WTC11 (cell line): ENCODE measurements at regions not wholly inside any gene's neighbourhood (a gene's known extent, or its start where the extent isn't known, plus 50 kb on each side); places are given as distances from the start of the nearest gene placed in this dataset.
"Not testable (repeated sequence)": the region's sequence is repeated elsewhere in the genome, so short reads cannot be mapped to it uniquely, and the experiment has no call there.

ENCODE experiments used
- ATAC-seq: fragments of 200-7000 bp; cut with Tn5 transposase; 2 replicates; pipeline ENCODE4 v1.10.0; 2021; ENCODE audit warnings: mild to moderate bottlenecking, moderate library complexity
- CTCF ChIA-PET: fragments of 300-600 bp; sonication (Branson Sonifier 250); formaldehyde crosslinking; loops from one replicate; lab custom pipeline; 2021; ENCODE audit warnings: antibody characterized with exemption; lab: Charles Lee
- POLR2A ChIA-PET: fragments of 350-600 bp; sonication (Branson Sonifier 250); formaldehyde crosslinking; loops from one replicate; lab custom pipeline; 2021; ENCODE audit warnings: antibody characterized with exemption; lab: Charles Lee
- DNase-seq: peaks from one replicate; pipeline ENCODE4 v3.0.0; 2021; ENCODE audit warnings: low spot score
- H3K27ac Mint-ChIP-seq: 2 replicates; pipeline ENCODE4 v1.8.0; 2021; ENCODE audit warnings: mixed read lengths
- H3K27me3 Mint-ChIP-seq: 2 replicates; pipeline ENCODE4 v1.8.0; 2021; ENCODE audit warnings: low read depth, mild to moderate bottlenecking, moderate library complexity, mixed read lengths
- H3K36me3 Mint-ChIP-seq: 2 replicates; pipeline ENCODE4 v1.8.0; 2021; ENCODE audit warnings: mixed read lengths
- H3K4me1 Mint-ChIP-seq: 2 replicates; pipeline ENCODE4 v1.8.0; 2022; ENCODE audit warnings: mixed read lengths
- H3K4me3 Mint-ChIP-seq: 2 replicates; pipeline ENCODE4 v1.8.0; 2021; ENCODE audit warnings: mild to moderate bottlenecking, moderate library complexity, mixed read lengths
- H3K9me3 Mint-ChIP-seq: 2 replicates; pipeline ENCODE4 v1.8.0; 2021; ENCODE audit warnings: mixed read lengths
- CTCF ChIP-seq: fragments of 200-600 bp; IDR thresholded peaks from 2 replicates; pipeline ENCODE4 v1.8.0; 2022; ENCODE audit warnings: antibody characterized with exemption
- ELF4 ChIP-seq: sonication (generic); formaldehyde crosslinking; IDR thresholded peaks from 2 replicates; pipeline ENCODE4 v1.8.1; 2022; ENCODE audit warnings: low read depth, mild to moderate bottlenecking, moderate library complexity, missing genetic modification reagents
- EMX1 ChIP-seq: fragments of 250-450 bp; sonication (Bioruptor Pico); IDR thresholded peaks from 2 replicates; pipeline ENCODE4 v1.8.0; 2021; ENCODE audit warnings: mild to moderate bottlenecking
- ESRRA ChIP-seq: sonication (generic); formaldehyde crosslinking; IDR thresholded peaks from 2 replicates; pipeline ENCODE4 v1.8.1; 2022; ENCODE audit warnings: mild to moderate bottlenecking, missing genetic modification reagents, borderline replicate concordance
- KAT7 ChIP-seq: sonication (generic); formaldehyde crosslinking; IDR thresholded peaks from 2 replicates; pipeline ENCODE4 v1.8.1; 2023; ENCODE audit warnings: missing genetic modification reagents, mild to moderate bottlenecking, borderline replicate concordance
- MAX ChIP-seq: sonication (generic); formaldehyde crosslinking; IDR thresholded peaks from 2 replicates; pipeline ENCODE4 v1.8.0; 2022; ENCODE audit warnings: mild to moderate bottlenecking, missing genetic modification reagents
- MYBL2 ChIP-seq: sonication (generic); formaldehyde crosslinking; IDR thresholded peaks from 2 replicates; pipeline ENCODE4 v1.8.1; 2023; ENCODE audit warnings: mild to moderate bottlenecking, moderate library complexity, missing genetic modification reagents
- NFYB ChIP-seq: sonication (generic); formaldehyde crosslinking; conservative IDR thresholded peaks from 2 replicates; pipeline ENCODE4 v1.8.0; 2022; ENCODE audit warnings: low read depth, missing genetic modification reagents
- NR1H2 ChIP-seq: sonication (generic); formaldehyde crosslinking; IDR thresholded peaks from 2 replicates; pipeline ENCODE4 v1.9.0; 2021; ENCODE audit warnings: mild to moderate bottlenecking, moderate library complexity, missing genetic modification reagents
- PRDM15 ChIP-seq: sonication (generic); formaldehyde crosslinking; IDR thresholded peaks from 2 replicates; pipeline ENCODE4 v1.8.0; 2022; ENCODE audit warnings: missing genetic modification reagents
- RORB ChIP-seq: fragments of 250-450 bp; sonication (Bioruptor Pico); IDR thresholded peaks from 2 replicates; pipeline ENCODE4 v1.9.0; 2021; ENCODE audit warnings: mild to moderate bottlenecking
- ZNF121 ChIP-seq: sonication (generic); formaldehyde crosslinking; IDR thresholded peaks from 2 replicates; pipeline ENCODE4 v1.8.0; 2023; ENCODE audit warnings: missing genetic modification reagents
- ZNF219 ChIP-seq: sonication (generic); formaldehyde crosslinking; IDR thresholded peaks from 2 replicates; pipeline ENCODE4 v1.8.0; 2023; ENCODE audit warnings: missing genetic modification reagents, mild to moderate bottlenecking, borderline replicate concordance

GRCh38 chr5:23412515-23412914 lies 94.9 kb upstream of the PRDM9 start (continued):
- TF ChIP-seq PRDM15 (no peak), EMX1 (CRISPR knock-in tag) (no peak), NR1H2 (CRISPR knock-in tag) (no peak), KAT7 (CRISPR knock-in tag) (no peak), CTCF (no peak), ELF4 (no peak), ESRRA (no peak), ZNF219 (CRISPR knock-in tag) (no peak)
- TF ChIP-seq, all 79 proteins: peak for 0

GRCh38 chr5:23411994-23412393 lies 95.4 kb upstream of the PRDM9 start:
- no peak for ATAC-seq
- H3K4me3 Mint-ChIP-seq = no peak overlapping the region
- CTCF ChIA-PET = no interaction called here

GRCh38 chr5:23411200-23411599 lies 96.2 kb upstream of the PRDM9 start:
- peaks cover 26% of the 10 kb centered on the region for H3K9me3 Mint-ChIP-seq
- peaks cover 3% of the 10 kb centered on the region; the same call in 1 of the 2 replicates for H3K4me1 Mint-ChIP-seq
- H3K27me3 Mint-ChIP-seq = no peaks in the 10 kb centered on the region
- DNase-seq (no peak), ATAC-seq (no peak)
- H3K4me3 Mint-ChIP-seq = no peak overlapping the region
- peaks cover 4% of the 10 kb centered on the region for H3K36me3 Mint-ChIP-seq
- H3K27ac Mint-ChIP-seq = no peak overlapping the region
- TF ChIP-seq NFYB (CRISPR knock-in tag) = no peak
- TF ChIP-seq MYBL2 (CRISPR knock-in tag) = no peak
- ChIA-PET CTCF (no interaction called here), POLR2A (no interaction called here)

More at GRCh38 chr5:23411994-23412393, 95.4 kb upstream of the PRDM9 start:
- POLR2A ChIA-PET = no interaction called here
- H3K9me3 Mint-ChIP-seq = peaks cover 20% of the 10 kb centered on the region
- peaks cover 3% of the 10 kb centered on the region; the same call in 1 of the 2 replicates for H3K4me1 Mint-ChIP-seq
- peaks cover 4% of the 10 kb centered on the region for H3K36me3 Mint-ChIP-seq
- no peaks in the 10 kb centered on the region for H3K27me3 Mint-ChIP-seq
- no peak for DNase-seq
- H3K27ac Mint-ChIP-seq = no peak overlapping the region
- TF ChIP-seq MAX = no peak
- TF ChIP-seq RORB (CRISPR knock-in tag) = no peak
- no peak for TF ChIP-seq ZNF121 (CRISPR knock-in tag)

GRCh38 chr5:23410775-23411174 lies 96.6 kb upstream of the PRDM9 start:
- H3K4me1 Mint-ChIP-seq, DNase-seq, CTCF ChIA-PET, ATAC-seq, H3K27me3 Mint-ChIP-seq, POLR2A ChIA-PET, H3K27ac Mint-ChIP-seq, H3K36me3 Mint-ChIP-seq, H3K4me3 Mint-ChIP-seq: not testable (repeated sequence)
- H3K9me3 Mint-ChIP-seq = peaks cover 22% of the 10 kb centered on the region
